OCI-LY1 (cell line): ENCODE measurements at regions not wholly inside any gene's neighbourhood (a gene's known extent, or its start where the extent isn't known, plus 50 kb on each side); places are given as distances from the start of the nearest gene placed in this dataset.

Experiments
- CTCF ChIP-seq: fragments of 200-600 bp; sonication (generic), shearing (Covaris generic); IDR thresholded peaks from 2 replicates; pipeline ENCODE4 v1.5.1; 2017; ENCODE audit warnings: mild to moderate bottlenecking, antibody characterized with exemption, low read length, moderate library complexity, mixed read lengths
- EZH2 ChIP-seq: fragments of 200-600 bp; sonication (generic), shearing (Covaris generic); IDR thresholded peaks from 2 replicates; pipeline ENCODE4 v1.8.0; 2017; ENCODE audit warnings: borderline replicate concordance, mixed run types, mild to moderate bottlenecking, antibody characterized with exemption, low read length, moderate library complexity, mixed read lengths

GRCh38 chr11:11728386-11728785, 106.6 kb upstream of the GALNT18 start:
- TF ChIP-seq CTCF = no peak
- no peak for TF ChIP-seq EZH2
